Liver (tissue), 8 donors: ENCODE measurements at regions not wholly inside any gene's neighbourhood (a gene's known extent, or its start where the extent isn't known, plus 50 kb on each side); places are given as distances from the start of the nearest gene placed in this dataset.

Experiments
- DNase-seq: peaks from one replicate; pipeline ENCODE4 v3.0.0-alpha.2; 2017; ENCODE audit warnings: low spot score
- H3K27ac ChIP-seq, 2 donors: one replicate each; pipeline ENCODE4 v1.7.0; 2013; ENCODE audit warnings: inconsistent platforms in 2 of 2, low read length in 2 of 2, control low read depth in 1 of 2, low read depth in 1 of 2, mild to moderate bottlenecking in 1 of 2
- H3K27me3 ChIP-seq, 4 donors: one replicate each; pipeline versions ENCODE4 v1.6.1 to v1.7.0; 2013; ENCODE audit warnings: low read length in 3 of 4, inconsistent platforms in 1 of 4, mild to moderate bottlenecking in 1 of 4, moderate library complexity in 1 of 4; ENCODE audit not compliant: control insufficient read depth in 4 of 4, insufficient read depth in 4 of 4
- H3K36me3 ChIP-seq, 4 donors: one replicate each; pipeline versions ENCODE4 v1.6.1 to v1.7.0; 2013; ENCODE audit warnings: low read length in 3 of 4, mild to moderate bottlenecking in 3 of 4, low read depth in 1 of 4, moderate library complexity in 1 of 4; ENCODE audit not compliant: control insufficient read depth in 4 of 4, insufficient read depth in 3 of 4
- H3K4me1 ChIP-seq, 4 donors: one replicate each; pipeline versions ENCODE4 v1.6.1 to v1.7.0; 2013; ENCODE audit warnings: low read length in 3 of 4, mild to moderate bottlenecking in 3 of 4, moderate library complexity in 1 of 4; ENCODE audit not compliant: control insufficient read depth in 4 of 4, insufficient read depth in 4 of 4
- H3K4me3 ChIP-seq, 3 donors: one replicate each; pipeline versions ENCODE4 v1.6.1 to v1.7.0; 2013; ENCODE audit warnings: low read length in 3 of 3, control low read depth in 1 of 3, low read depth in 1 of 3, mild to moderate bottlenecking in 1 of 3
- H3K9ac ChIP-seq, 2 donors: one replicate each; pipeline ENCODE4 v1.7.0; 2013; ENCODE audit warnings: low read length in 2 of 2, mild to moderate bottlenecking in 2 of 2, moderate library complexity in 2 of 2, control low read depth in 1 of 2, low read depth in 1 of 2
- H3K9me3 ChIP-seq, 4 donors: one replicate each; pipeline versions ENCODE4 v1.6.1 to v1.7.0; 2013; ENCODE audit warnings: low read length in 3 of 4; ENCODE audit not compliant: control insufficient read depth in 4 of 4
- ATF3 ChIP-seq: IDR thresholded peaks from 2 replicates; pipeline ENCODE4 v1.6.1; 2016; ENCODE audit warnings: antibody characterized with exemption
- EGR1 ChIP-seq, 2 donors: IDR thresholded peaks; 2 replicates each; pipeline ENCODE4 v1.6.1; 2016 to 2018; ENCODE audit warnings: antibody characterized with exemption in 2 of 2, low read depth in 2 of 2
- FOXA1 ChIP-seq: IDR thresholded peaks from 2 replicates; pipeline ENCODE4 v1.6.1; 2016; ENCODE audit warnings: antibody characterized with exemption
- GABPA ChIP-seq, 2 donors: IDR thresholded peaks in 1 of 2; conservative IDR thresholded peaks in 1 of 2; 2 replicates each; pipeline ENCODE4 v1.6.1; 2016; ENCODE audit warnings: antibody characterized with exemption in 2 of 2, mild to moderate bottlenecking in 1 of 2, moderate library complexity in 1 of 2
- HNF4A ChIP-seq, 2 donors: conservative IDR thresholded peaks; 2 replicates each; pipeline ENCODE4 v1.6.1; 2016; ENCODE audit warnings: antibody characterized with exemption in 2 of 2, mild to moderate bottlenecking in 2 of 2
- HNF4G ChIP-seq: IDR thresholded peaks from 2 replicates; pipeline ENCODE4 v1.6.1; 2016; ENCODE audit warnings: antibody characterized with exemption
- JUND ChIP-seq, 2 donors: IDR thresholded peaks; 2 replicates each; pipeline ENCODE4 v1.6.1; 2016; ENCODE audit warnings: antibody characterized with exemption in 2 of 2
- NR2F2 ChIP-seq: IDR thresholded peaks from 2 replicates; pipeline ENCODE4 v1.6.1; 2016; ENCODE audit warnings: antibody characterized with exemption
- RAD21 ChIP-seq, 2 donors: IDR thresholded peaks; 2 replicates each; pipeline ENCODE4 v1.6.1; 2016; ENCODE audit warnings: antibody characterized with exemption in 2 of 2, mild to moderate bottlenecking in 2 of 2
- REST ChIP-seq: IDR thresholded peaks from 2 replicates; pipeline ENCODE4 v1.6.1; 2016; ENCODE audit warnings: antibody characterized with exemption, mild to moderate bottlenecking
- SP1 ChIP-seq: IDR thresholded peaks from 2 replicates; pipeline ENCODE4 v1.6.1; 2018; ENCODE audit warnings: antibody characterized with exemption, mild to moderate bottlenecking
- YY1 ChIP-seq: IDR thresholded peaks from 2 replicates; pipeline ENCODE4 v1.6.1; 2016; ENCODE audit warnings: antibody characterized with exemption, mild to moderate bottlenecking
- WGBS: extraction: QIAGEN DNeasy Blood & Tissue Kit; methylation state at CpG from one replicate; pipeline ENCODE4 v1.1.7; 2013; 5-methylcytosine and 5-hydroxymethylcytosine counted together
- TF ChIP-seq, protein P1 (sequence below): IDR thresholded peaks from 2 replicates; pipeline ENCODE4 v1.6.1; 2016; ENCODE audit warnings: antibody characterized with exemption
- TF ChIP-seq, protein P2 (sequence below): fragments of 150-350 bp; IDR thresholded peaks from 2 replicates; pipeline ENCODE4 v1.5.1; 2017; ENCODE audit warnings: improper control_type of control experiment, low read depth, low read length; ENCODE audit not compliant: missing input control
- TF ChIP-seq, protein P3 (sequence below): IDR thresholded peaks from 2 replicates; pipeline ENCODE4 v1.6.1; 2016; ENCODE audit warnings: antibody characterized with exemption
- donor health status: healthy.
- donor health status: healthy.
- donor health status: healthy.
- donor health status: healthy.
- donor health status: healthy.

- DNase-seq = no peak
- Histone ChIP-seq H3K9ac (no peak overlapping the region), H3K27ac (no peak overlapping the region), H3K4me1 (no peaks in the 10 kb centered on the region), H3K9me3 (no peaks in the 10 kb centered on the region), H3K27me3 (peaks cover 0 to 6% (median 0%) of the 10 kb centered on the region in 4 donors), H3K36me3 (no peaks in the 10 kb centered on the region), H3K4me3 (no peak overlapping the region)
- TF ChIP-seq REST (no peak), HNF4G (no peak)
- WGBS = 30% methylated on average over 1 of the region's 1 CpG
Measured at GRCh38 chr1:63107066-63107465, 215.3 kb upstream of the FOXD3 start.

- no peaks in the 10 kb centered on the region for H3K4me1 ChIP-seq
- H3K9ac ChIP-seq = no peak overlapping the region
- H3K27me3 ChIP-seq = peaks cover 0 to 6% (median 0%) of the 10 kb centered on the region in 4 donors
- no peaks in the 10 kb centered on the region for H3K36me3 ChIP-seq
- no peak overlapping the region for H3K27ac ChIP-seq
- no peak overlapping the region for H3K4me3 ChIP-seq
- TF ChIP-seq HNF4A (conservative IDR thresholded peaks at IDR 0.05) (no peak), ATF3 (no peak), JUND (IDR thresholded peaks at IDR 0.05) (no peak), NR2F2 (no peak), SP1 (no peak), HNF4G (no peak), FOXA1 (no peak), YY1 (no peak), GABPA (IDR thresholded peaks at IDR 0.05 in 1 of 2, conservative IDR thresholded peaks at IDR 0.05 in 1 of 2) (no peak)
- TF ChIP-seq, protein P1, sequence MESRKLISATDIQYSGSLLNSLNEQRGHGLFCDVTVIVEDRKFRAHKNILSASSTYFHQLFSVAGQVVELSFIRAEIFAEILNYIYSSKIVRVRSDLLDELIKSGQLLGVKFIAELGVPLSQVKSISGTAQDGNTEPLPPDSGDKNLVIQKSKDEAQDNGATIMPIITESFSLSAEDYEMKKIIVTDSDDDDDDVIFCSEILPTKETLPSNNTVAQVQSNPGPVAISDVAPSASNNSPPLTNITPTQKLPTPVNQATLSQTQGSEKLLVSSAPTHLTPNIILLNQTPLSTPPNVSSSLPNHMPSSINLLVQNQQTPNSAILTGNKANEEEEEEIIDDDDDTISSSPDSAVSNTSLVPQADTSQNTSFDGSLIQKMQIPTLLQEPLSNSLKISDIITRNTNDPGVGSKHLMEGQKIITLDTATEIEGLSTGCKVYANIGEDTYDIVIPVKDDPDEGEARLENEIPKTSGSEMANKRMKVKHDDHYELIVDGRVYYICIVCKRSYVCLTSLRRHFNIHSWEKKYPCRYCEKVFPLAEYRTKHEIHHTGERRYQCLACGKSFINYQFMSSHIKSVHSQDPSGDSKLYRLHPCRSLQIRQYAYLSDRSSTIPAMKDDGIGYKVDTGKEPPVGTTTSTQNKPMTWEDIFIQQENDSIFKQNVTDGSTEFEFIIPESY = no peak
- 68% methylated on average over 1 of the region's 1 CpG for WGBS
- DNase-seq = no peak
- no peaks in the 10 kb centered on the region for H3K9me3 ChIP-seq
Measured at GRCh38 chr1:63108206-63108605, 214.2 kb upstream of the FOXD3 start.

DNA sequence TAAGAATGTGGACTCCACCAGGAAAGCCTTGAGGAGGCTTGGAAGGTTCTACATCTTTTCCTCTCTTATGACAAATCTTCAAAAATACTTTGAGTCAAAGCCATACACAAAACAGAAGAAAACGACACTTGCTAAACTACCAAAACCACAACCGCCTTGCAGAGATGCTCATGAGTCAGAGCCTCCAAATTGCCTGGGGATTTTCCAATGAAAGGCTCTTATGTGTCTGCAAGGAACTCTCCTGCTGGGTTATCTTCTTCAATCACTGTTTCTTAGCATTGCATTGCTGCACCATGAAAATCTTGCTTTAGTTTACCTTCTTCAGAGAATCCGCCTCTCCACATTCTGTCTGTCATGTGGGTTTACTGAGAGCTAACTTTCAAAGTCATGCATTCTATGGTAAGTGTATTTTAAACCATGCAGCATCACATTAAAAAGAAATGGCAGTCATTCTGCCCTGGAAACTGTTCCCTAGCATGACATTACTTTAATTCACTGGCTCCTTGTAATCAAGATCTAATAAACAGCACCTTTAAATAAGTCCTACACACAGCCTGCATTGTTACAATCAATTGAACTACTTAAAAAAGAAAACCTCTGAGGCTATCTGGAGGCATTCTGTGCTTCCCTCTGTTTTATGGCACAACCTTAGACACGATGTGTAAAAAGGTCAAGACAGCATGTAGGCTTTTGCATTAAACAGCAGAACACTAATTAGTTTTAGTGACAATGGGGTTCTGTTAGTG lies 210.0 kb upstream of the FOXD3 start:
- Histone ChIP-seq H3K36me3 (no peaks in the 10 kb centered on the region), H3K9me3 (no peaks in the 10 kb centered on the region), H3K9ac (no peak overlapping the region), H3K4me1 (peaks cover 0 to 4% (median 2%) of the 10 kb centered on the region in 4 donors), H3K27ac (no peak overlapping the region), H3K27me3 (no peaks in the 10 kb centered on the region), H3K4me3 (no peak overlapping the region)
- no peak for DNase-seq
- 70% methylated on average over 4 of the region's 4 CpGs for WGBS
- no peak for TF ChIP-seq FOXA1
- TF ChIP-seq YY1 = no peak
- no peak for TF ChIP-seq EGR1 (IDR thresholded peaks at IDR 0.05; ENCODE audit: low read depth in 2 of 2)
- TF ChIP-seq, protein P2, sequence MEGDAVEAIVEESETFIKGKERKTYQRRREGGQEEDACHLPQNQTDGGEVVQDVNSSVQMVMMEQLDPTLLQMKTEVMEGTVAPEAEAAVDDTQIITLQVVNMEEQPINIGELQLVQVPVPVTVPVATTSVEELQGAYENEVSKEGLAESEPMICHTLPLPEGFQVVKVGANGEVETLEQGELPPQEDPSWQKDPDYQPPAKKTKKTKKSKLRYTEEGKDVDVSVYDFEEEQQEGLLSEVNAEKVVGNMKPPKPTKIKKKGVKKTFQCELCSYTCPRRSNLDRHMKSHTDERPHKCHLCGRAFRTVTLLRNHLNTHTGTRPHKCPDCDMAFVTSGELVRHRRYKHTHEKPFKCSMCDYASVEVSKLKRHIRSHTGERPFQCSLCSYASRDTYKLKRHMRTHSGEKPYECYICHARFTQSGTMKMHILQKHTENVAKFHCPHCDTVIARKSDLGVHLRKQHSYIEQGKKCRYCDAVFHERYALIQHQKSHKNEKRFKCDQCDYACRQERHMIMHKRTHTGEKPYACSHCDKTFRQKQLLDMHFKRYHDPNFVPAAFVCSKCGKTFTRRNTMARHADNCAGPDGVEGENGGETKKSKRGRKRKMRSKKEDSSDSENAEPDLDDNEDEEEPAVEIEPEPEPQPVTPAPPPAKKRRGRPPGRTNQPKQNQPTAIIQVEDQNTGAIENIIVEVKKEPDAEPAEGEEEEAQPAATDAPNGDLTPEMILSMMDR = no peak
- TF ChIP-seq JUND (IDR thresholded peaks at IDR 0.05) = no peak
- TF ChIP-seq, protein P1 = no peak
- TF ChIP-seq, protein P3, sequence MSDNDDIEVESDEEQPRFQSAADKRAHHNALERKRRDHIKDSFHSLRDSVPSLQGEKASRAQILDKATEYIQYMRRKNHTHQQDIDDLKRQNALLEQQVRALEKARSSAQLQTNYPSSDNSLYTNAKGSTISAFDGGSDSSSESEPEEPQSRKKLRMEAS = no peak
- TF ChIP-seq ATF3 = no peak
- TF ChIP-seq RAD21 (IDR thresholded peaks at IDR 0.05) = no peak
- no peak for TF ChIP-seq GABPA (IDR thresholded peaks at IDR 0.05 in 1 of 2, conservative IDR thresholded peaks at IDR 0.05 in 1 of 2)
